Keratinocyte (primary cell): ENCODE measurements at regions not wholly inside any gene's neighbourhood (a gene's known extent, or its start where the extent isn't known, plus 50 kb on each side); places are given as distances from the start of the nearest gene placed in this dataset.

ENCODE experiments used
- EZH2 ChIP-seq: IDR thresholded peaks from one replicate; pipeline ENCODE4 v1.6.1; 2012; ENCODE audit warnings: inconsistent platforms, mild to moderate bottlenecking, low read length, moderate library complexity
- TF ChIP-seq, protein P1 (sequence below), 3 experiments: IDR thresholded peaks in 1 of 3; conservative IDR thresholded peaks in 1 of 3; optimal IDR thresholded peaks in 1 of 3; 2 replicates in 2 of 3; 3 replicates in 1 of 3; pipeline versions ENCODE3 to v1.5.1; 2011; ENCODE audit warnings: low read length in 3 of 3, mild to moderate bottlenecking in 3 of 3, moderate library complexity in 2 of 3, control low read depth in 1 of 3, inconsistent platforms in 1 of 3; ENCODE audit not compliant: insufficient read depth in 2 of 3; ENCODE audit errors: extremely low read depth in 1 of 3

GRCh38 chr7:25850216-25850615 is 301.8 kb upstream of the NFE2L3 start:
- TF ChIP-seq, protein P1, sequence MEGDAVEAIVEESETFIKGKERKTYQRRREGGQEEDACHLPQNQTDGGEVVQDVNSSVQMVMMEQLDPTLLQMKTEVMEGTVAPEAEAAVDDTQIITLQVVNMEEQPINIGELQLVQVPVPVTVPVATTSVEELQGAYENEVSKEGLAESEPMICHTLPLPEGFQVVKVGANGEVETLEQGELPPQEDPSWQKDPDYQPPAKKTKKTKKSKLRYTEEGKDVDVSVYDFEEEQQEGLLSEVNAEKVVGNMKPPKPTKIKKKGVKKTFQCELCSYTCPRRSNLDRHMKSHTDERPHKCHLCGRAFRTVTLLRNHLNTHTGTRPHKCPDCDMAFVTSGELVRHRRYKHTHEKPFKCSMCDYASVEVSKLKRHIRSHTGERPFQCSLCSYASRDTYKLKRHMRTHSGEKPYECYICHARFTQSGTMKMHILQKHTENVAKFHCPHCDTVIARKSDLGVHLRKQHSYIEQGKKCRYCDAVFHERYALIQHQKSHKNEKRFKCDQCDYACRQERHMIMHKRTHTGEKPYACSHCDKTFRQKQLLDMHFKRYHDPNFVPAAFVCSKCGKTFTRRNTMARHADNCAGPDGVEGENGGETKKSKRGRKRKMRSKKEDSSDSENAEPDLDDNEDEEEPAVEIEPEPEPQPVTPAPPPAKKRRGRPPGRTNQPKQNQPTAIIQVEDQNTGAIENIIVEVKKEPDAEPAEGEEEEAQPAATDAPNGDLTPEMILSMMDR (optimal IDR thresholded peaks at IDR 0.05 in 1 of 3, IDR thresholded peaks at IDR 0.05 in 1 of 3, conservative IDR thresholded peaks at IDR 0.05 in 1 of 3; ENCODE audit: extremely low read depth in 1 of 3, insufficient read depth in 2 of 3, low read length in 3 of 3): no peak
- TF ChIP-seq EZH2: no peak
